H1 (cell line): ENCODE measurements at regions not wholly inside any gene's neighbourhood (a gene's known extent, or its start where the extent isn't known, plus 50 kb on each side); places are given as distances from the start of the nearest gene placed in this dataset.

ENCODE experiments used
- BACH1 ChIP-seq: IDR thresholded peaks from 2 replicates; pipeline ENCODE4 v1.6.1; 2012; ENCODE audit warnings: low read length, improper control_type of control experiment
- KDM1A ChIP-seq: fragments of 200-600, 300-600 bp; sonication (generic); IDR thresholded peaks from 2 replicates; pipeline ENCODE4 v1.7.1; 2016; ENCODE audit warnings: mild to moderate bottlenecking, low read length, borderline replicate concordance
- USF2 ChIP-seq: IDR thresholded peaks from 2 replicates; pipeline ENCODE4 v1.6.1; 2011; ENCODE audit warnings: low read length, improper control_type of control experiment

GRCh38 chr3:15919971-15920370 is 122.2 kb upstream of the ANKRD28 start (continued):
- no peak for TF ChIP-seq USF2
- TF ChIP-seq BACH1: no peak
- TF ChIP-seq KDM1A: no peak
